ENCODE measurements at regions not wholly inside any gene's neighbourhood (a gene's known extent, or its start where the extent isn't known, plus 50 kb on each side); places are given as distances from the start of the nearest gene placed in this dataset.

GRCh38 chr1:117812869-117813511 lies 116.4 kb downstream of the GDAP2 start:
- DNase-seq, result no peak

Data from NCI-H1105 (cell line).